HG02763 (cell line): ENCODE measurements at regions not wholly inside any gene's neighbourhood (a gene's known extent, or its start where the extent isn't known, plus 50 kb on each side); places are given as distances from the start of the nearest gene placed in this dataset.

Source experiments
- ATAC-seq: cut with Tn5 transposase; IDR thresholded peaks from one replicate; pipeline ENCODE4 v1.9.1; 2021; ENCODE audit warnings: mild to moderate bottlenecking, moderate library complexity; ENCODE audit not compliant: unreplicated experiment

DNA sequence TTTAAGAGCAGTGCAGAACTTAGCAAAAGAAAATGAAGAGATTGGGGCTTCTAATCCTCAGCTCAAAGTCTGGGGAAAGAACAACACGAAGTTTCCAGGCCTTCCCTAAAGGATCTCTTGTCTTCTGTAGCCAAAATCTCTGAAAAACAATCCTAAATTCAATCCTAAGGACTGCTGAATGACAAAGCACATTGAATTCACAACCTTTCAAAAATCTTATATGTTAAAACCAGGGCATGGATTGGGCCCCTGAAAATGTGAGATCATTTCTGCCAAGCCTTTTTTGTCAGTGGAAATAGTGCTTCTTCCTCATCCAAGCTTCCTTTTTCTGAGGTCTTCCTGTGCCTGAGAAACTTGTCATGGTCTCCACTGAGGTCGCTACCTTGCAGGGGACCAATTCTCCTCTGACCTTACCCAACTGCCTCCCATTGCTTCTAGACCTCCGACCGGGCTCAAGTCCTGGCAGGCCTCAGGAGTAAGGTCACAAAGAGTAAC is 126.2 kb upstream of the ARID1B start:
- no peak for ATAC-seq

GRCh38 chr6:156648616-156649015 is 128.6 kb upstream of the ARID1B start:
- ATAC-seq: no peak

GRCh38 chr6:156647991-156648390 is 129.2 kb upstream of the ARID1B start:
- no peak for ATAC-seq

DNA sequence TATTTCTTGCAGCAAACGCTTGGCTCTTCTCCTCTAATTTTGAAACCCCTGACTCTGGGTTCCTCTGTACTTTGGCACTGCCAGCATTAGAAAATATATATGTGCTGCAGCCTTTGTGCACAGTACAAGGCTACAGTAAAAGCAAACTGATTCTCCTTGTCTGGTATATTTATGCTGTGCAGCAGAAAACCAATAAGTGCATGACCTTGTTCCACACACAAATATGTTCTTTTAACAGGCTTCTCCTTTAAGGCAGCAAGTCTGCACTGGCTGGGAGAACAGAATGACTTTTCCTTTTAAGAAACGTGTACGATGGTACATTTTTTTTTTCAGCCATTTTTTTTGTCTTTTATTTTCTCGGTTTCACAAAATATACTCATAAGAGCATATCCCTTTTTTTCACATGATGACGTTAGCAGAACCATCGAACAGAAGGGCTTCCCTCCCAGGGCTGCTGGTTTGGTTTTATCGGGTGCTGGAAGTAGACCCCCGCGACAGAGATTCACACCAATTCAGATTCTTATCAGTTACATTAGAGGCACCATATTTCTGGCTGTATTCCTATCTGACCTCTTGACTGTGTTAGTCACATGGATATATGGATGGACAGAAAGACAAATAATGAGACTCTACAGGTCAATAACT is 129.9 kb upstream of the ARID1B start:
- no peak for ATAC-seq

GRCh38 chr6:156646496-156646895 is 130.7 kb upstream of the ARID1B start:
- no peak for ATAC-seq

GRCh38 chr6:156645097-156645496 is 132.1 kb upstream of the ARID1B start:
- no peak for ATAC-seq

DNA sequence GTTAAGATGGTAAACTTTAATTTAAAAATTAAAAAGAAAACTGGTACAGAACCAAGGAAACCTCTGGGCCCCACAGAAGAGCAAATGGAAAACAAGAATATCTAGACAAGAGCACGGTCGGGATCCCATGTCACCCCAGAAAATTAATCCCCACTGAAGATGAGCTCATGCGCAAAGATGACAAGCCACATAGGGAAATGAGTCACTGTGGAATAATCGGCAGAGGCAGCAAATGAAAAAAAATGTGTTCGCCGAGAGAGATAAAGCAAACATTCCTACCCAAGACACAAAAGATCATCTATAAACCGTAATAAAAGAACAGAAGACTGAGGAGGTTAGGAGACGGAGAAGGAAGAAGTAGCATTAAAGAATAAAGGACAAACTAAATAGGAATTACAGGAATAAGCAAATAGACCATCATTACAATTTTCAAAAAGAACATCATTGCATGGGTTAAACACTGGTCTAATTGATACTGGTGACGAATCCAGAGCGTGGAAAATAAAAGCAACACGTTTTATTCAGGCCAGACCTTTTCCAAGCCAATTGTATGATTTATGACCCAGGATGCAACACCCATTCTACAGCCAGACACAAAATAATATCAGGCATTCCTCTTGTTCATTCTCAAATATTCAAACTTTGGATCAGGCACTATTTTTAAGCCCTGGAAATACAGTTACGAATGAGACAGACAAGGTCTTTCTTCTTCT is 138.0 kb upstream of the ARID1B start:
- ATAC-seq: no peak

DNA sequence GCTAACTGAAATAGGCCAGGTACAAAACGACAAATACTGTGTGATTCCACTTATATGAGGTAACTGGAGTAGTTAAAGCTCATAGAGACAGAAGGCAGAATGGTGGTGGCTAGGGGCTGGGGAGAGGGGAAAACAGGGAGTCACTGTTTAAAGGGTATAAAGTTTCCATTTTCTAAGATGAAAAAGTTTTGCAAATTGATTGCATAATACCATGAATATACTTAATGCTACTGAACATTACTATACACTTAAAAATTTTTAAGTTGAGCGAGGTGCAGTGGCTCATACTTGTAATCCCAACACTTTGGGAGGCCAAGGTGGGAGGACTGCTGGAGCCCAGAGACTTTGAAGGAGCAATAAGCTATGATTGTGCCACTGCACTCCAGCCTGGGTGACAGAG is 138.6 kb upstream of the ARID1B start:
- no peak for ATAC-seq

- no peak for ATAC-seq
Measured at GRCh38 chr6:156634951-156635371, 142.2 kb upstream of the ARID1B start.

GRCh38 chr6:156634048-156634447 is 143.1 kb upstream of the ARID1B start:
- no peak for ATAC-seq

- ATAC-seq: no peak
Measured at GRCh38 chr6:156633291-156633690, 143.9 kb upstream of the ARID1B start.

DNA sequence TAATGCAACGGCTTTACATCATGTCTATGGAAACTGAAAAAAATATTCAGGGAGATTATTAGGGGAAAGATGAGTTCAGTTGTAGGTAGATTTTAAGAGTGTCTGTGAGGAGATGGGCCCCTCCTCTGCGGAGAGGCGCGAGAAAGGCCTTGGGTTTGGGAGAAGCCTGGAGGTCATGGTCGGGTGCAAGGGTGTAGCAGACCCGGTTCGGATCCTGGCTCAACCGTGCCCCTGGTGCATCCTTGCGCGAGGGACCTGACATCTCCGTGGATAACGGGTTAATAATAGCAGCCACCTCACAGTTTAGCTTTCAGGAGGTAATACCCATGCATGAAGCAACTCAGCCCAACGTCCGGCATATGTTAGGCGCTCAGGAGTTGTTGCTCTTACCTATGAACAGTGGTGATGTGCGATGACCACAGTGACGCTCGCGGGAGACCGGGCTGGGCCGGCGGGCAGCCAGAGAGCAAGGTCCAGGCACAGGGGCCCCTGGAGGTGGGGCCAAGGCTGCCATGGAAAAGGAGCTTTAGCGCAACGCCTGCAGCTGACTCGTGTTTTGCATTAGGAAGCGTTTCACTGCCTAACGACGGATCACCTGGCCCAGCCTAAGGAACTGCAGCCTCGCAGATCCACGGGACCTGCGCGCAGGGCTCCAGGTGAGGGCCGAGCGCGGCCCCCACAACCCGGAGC is 146.4 kb upstream of the ARID1B start:
- no peak for ATAC-seq

- no peak for ATAC-seq
Measured at GRCh38 chr6:156628805-156629204, 148.4 kb upstream of the ARID1B start.

GRCh38 chr6:156627524-156627923 is 149.7 kb upstream of the ARID1B start:
- no peak for ATAC-seq

- no peak for ATAC-seq
Measured at GRCh38 chr6:156622185-156622584, 155.0 kb upstream of the ARID1B start.

GRCh38 chr6:156620331-156620730 is 156.8 kb upstream of the ARID1B start:
- no peak for ATAC-seq

DNA sequence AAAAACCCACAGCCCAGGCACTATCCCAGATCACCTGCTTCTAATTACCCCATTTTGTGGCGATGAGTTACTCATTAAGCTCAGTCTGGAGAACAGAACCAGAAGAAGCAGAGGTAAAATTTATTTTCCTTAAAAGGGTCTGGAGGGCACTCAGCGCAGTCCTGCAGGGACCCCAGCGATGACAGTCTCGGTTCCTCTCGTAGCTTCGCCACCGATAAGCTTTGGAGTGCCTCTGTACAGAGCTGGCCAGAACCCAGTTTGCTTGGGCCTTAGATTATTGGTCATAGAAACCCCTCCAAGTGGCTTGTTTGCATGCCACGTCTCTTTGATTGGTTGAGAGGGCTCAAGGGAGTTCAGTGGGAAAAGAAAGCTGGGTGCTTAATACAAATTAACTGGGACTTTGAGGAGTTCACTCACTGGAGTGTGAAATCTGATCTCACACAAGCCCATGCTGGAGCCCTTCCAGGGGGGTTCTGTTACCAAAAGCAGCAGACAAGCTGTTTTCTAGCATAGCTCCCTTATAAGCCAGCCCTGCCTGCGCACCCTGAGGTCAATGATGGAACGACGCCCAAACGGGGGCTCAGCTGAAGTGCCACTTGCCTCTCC is 158.5 kb upstream of the ARID1B start:
- no peak for ATAC-seq

DNA sequence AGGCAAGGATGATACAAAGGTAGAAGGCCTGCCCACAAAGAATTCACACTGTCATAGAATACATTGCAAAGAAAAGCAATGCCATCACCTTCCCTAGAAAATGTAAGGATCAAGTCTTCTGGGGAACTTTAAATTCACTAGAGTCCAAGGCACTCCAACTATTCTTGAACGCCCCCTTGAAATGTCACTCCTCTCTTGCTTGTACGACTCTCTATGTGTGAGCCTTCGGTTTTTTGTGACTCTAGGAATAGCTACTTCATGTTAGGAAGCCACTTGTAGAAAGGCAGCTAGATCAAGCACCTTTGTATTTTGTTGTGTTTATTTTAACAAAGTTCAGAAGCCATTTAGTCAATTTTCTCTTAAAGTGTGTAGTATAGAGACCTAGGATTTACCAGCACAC is 159.2 kb upstream of the ARID1B start:
- no peak for ATAC-seq

DNA sequence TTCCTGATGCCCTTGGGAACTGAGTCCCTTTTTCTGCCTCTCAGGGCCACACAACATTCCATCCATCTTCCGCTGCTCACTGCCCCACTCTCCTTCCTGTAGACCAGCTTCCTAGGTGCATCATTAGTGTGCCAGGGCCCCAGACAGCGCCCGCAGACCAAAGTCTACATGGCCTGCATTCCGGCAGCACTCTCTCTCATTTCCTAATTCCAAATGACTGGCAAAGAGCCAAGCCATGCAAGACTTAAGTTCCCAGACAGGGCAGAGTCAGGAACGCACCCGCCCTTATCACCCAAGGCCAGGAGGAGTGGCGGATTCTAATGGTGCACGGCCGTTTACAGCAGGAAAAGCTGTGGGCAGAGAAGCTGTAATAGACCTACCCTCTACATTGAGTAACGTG is 159.8 kb upstream of the ARID1B start:
- no peak for ATAC-seq

GRCh38 chr6:156616495-156616894 is 160.7 kb upstream of the ARID1B start:
- ATAC-seq: no peak

DNA sequence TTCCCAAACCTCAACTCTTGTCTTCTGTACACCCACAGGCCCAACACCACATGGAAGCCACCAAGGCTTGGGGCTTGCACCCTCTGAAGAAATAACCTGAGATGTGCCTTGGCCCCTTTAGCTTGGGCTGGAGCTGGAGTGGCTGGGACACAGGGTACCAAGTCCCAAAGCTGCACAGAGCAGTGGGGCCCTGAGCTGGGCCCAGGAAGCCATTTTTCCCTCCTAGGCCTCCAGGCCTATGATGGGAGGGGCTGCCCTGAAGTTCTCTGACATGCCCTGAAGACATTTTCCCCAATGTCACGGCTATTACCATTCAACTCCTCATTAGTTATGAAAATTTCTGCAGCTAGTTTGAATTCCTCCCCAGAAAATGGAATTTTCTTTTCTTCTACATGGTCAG is 163.2 kb upstream of the ARID1B start:
- ATAC-seq: no peak

DNA sequence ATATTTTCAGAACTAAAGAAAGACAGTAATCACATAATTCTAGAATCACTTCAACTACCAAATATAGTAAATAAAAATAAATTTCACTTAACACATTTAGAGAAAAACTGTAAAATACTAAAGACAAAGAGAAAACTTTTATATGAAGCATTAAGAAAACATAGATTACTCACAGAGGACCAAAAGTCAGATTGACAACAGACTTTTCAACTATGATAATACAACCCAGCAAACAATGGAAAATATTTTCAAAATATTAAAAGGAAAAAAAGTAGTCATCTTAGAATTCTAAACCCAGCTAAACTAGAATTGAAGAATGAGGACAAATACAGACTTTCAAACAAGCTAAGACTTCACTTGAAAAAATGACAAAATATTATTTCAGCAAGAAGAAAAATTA is 164.8 kb upstream of the ARID1B start:
- no peak for ATAC-seq
